Peyer's patch (tissue), 4 donors: ENCODE measurements at regions not wholly inside any gene's neighbourhood (a gene's known extent, or its start where the extent isn't known, plus 50 kb on each side); places are given as distances from the start of the nearest gene placed in this dataset.

Experiments used
- POLR2A ChIP-seq, 2 donors: fragments of 450-650 bp; IDR thresholded peaks; one replicate each; pipeline ENCODE4 v1.5.1; 2017; ENCODE audit warnings: antibody characterized with exemption in 2 of 2, mild to moderate bottlenecking in 2 of 2, moderate library complexity in 2 of 2
- TF ChIP-seq, protein P1 (sequence below), 6 experiments: fragments of 450-650 bp in 4 of 6; fragments of 200-600 bp in 2 of 6; sonication (generic) in 1 of 6; IDR thresholded peaks; one replicate each; pipeline ENCODE4 v1.5.1; 2017 to 2019; ENCODE audit warnings: antibody characterized with exemption in 6 of 6, mild to moderate bottlenecking in 3 of 6, moderate library complexity in 1 of 6

DNA sequence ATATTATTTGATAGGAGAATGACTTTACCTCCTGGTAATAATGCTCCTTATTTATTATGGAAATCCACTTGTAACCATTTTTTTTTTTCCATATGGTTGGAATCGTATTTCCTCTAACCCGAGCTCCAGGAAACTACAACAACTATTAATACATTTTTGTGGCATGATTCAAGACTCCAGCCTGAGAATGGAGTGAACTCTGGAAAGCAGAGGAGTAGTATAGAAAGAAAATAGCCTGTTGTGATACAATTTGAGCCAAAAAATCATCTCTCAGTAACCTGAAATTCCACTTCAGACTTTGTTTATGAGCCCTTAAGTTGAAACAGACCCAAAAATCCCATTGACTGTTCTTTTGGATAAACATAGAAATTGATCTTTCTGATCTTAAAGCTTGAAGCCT lies 921.1 kb downstream of the SOCS6 start:
- TF ChIP-seq POLR2A (IDR thresholded peaks at IDR 0.05): no peak
- TF ChIP-seq, protein P1, sequence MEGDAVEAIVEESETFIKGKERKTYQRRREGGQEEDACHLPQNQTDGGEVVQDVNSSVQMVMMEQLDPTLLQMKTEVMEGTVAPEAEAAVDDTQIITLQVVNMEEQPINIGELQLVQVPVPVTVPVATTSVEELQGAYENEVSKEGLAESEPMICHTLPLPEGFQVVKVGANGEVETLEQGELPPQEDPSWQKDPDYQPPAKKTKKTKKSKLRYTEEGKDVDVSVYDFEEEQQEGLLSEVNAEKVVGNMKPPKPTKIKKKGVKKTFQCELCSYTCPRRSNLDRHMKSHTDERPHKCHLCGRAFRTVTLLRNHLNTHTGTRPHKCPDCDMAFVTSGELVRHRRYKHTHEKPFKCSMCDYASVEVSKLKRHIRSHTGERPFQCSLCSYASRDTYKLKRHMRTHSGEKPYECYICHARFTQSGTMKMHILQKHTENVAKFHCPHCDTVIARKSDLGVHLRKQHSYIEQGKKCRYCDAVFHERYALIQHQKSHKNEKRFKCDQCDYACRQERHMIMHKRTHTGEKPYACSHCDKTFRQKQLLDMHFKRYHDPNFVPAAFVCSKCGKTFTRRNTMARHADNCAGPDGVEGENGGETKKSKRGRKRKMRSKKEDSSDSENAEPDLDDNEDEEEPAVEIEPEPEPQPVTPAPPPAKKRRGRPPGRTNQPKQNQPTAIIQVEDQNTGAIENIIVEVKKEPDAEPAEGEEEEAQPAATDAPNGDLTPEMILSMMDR (IDR thresholded peaks at IDR 0.05): no peak
